ENCODE measurements at regions not wholly inside any gene's neighbourhood (a gene's known extent, or its start where the extent isn't known, plus 50 kb on each side); places are given as distances from the start of the nearest gene placed in this dataset.

DNA sequence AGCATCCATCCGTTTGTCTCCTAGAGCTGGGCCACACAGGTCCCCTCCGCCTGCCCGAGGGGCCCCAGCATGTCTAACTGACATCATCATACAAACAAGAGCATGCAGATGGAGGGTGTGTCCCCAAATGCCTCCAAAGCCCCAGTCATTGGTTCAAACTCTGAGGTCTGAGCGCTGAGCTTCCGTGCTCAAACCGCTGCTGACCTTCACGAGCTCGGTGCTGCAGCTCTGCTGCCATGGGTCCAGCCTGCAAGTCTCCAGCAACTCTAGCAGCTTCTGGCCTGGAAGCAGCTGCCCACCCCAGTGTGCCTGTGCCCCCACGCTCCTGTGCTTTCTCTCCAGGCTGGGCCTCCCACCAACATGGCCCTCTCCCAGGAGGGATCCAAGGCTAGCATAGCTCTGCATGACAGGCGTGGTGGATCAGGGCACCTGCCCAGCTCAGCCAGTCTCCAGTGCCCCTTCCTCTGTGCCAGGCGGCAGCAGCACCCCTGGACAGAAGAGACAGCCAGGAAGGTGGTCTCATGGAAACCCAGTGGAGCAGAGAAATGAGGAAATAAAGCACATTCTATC, 131.6 kb upstream of the PMEPA1 start:
- intact Hi-C loops (cut with micrococcal nuclease): no loop called here
- H3K9me3 ChIP-seq (ENCODE audit: control insufficient read depth, insufficient read depth, low read length): no peaks in the 10 kb centered on the region
- H3K27me3 ChIP-seq (ENCODE audit: control insufficient read depth, insufficient read depth, low read length): no peaks in the 10 kb centered on the region
- H3K36me3 ChIP-seq (ENCODE audit: control insufficient read depth, insufficient read depth, low read length): no peaks in the 10 kb centered on the region
- H3K27ac ChIP-seq (ENCODE audit: low read length): no peak overlapping the region
- H3K4me3 ChIP-seq (ENCODE audit: low read length): no peak overlapping the region
- H3K36me3 Mint-ChIP-seq: no peaks in the 10 kb centered on the region
- peaks cover 4 to 6% of the 10 kb centered on the region in 2 donors for H3K27me3 Mint-ChIP-seq (ENCODE audit: low read depth in 2 of 2)
- H3K4me1 Mint-ChIP-seq: no peaks in the 10 kb centered on the region
- ATAC-seq: no peak
- no peak overlapping the region for H3K27ac Mint-ChIP-seq
- DNase-seq: no peak
- H3K9me3 Mint-ChIP-seq: no peaks in the 10 kb centered on the region
- 84% methylated on average over 11 of the region's 11 CpGs for WGBS (ENCODE audit: insufficient coverage)
- H3K4me1 ChIP-seq (ENCODE audit: control insufficient read depth, insufficient read depth, low read length): no peaks in the 10 kb centered on the region
- H3K4me3 Mint-ChIP-seq: no peak overlapping the region
- no peak for TF ChIP-seq CTCF (IDR thresholded peaks at IDR 0.05)

GRCh38 chr20:57840504-57841296, 130.9 kb upstream of the PMEPA1 start:
- ATAC-seq (no peak), DNase-seq (no peak)
- no peaks in the 10 kb centered on the region for H3K36me3 ChIP-seq (ENCODE audit: control insufficient read depth, insufficient read depth, low read length)
- no peaks in the 10 kb centered on the region for H3K9me3 ChIP-seq (ENCODE audit: control insufficient read depth, insufficient read depth, low read length)
- 90% methylated on average over 19 of the region's 19 CpGs for WGBS (ENCODE audit: insufficient coverage)
- Mint-ChIP-seq H3K9me3 (no peaks in the 10 kb centered on the region), H3K27ac (no peak overlapping the region), H3K4me1 (no peaks in the 10 kb centered on the region), H3K36me3 (no peaks in the 10 kb centered on the region), H3K4me3 (no peak overlapping the region), H3K27me3 (ENCODE audit: low read depth in 2 of 2) (peaks cover 4 to 6% of the 10 kb centered on the region in 2 donors)
- no peak overlapping the region for H3K4me3 ChIP-seq (ENCODE audit: low read length)
- H3K27ac ChIP-seq (ENCODE audit: low read length): no peak overlapping the region
- intact Hi-C loops (cut with micrococcal nuclease): no loop called here
- no peak for TF ChIP-seq CTCF (IDR thresholded peaks at IDR 0.05)
- H3K4me1 ChIP-seq (ENCODE audit: control insufficient read depth, insufficient read depth, low read length): no peaks in the 10 kb centered on the region
- no peaks in the 10 kb centered on the region for H3K27me3 ChIP-seq (ENCODE audit: control insufficient read depth, insufficient read depth, low read length)

DNA sequence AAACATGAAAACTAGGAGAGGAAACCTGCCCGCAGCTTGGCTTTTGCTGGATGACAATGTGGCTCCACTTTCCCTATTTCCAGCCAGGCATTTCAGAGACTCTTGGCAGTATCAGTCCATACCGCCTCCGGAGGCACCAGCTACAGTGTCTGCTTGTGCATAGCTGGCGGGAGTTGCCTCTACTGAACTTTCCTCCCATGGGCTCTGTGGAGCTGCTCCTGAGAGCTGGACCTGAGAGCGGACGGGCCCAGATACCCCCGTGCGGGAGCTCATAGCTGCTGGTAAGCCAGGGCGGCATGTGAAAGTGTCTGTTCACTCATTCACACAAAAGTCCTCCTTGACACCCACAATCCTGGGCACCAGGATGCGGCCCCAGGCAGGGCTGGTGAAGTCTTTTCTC, 130.3 kb upstream of the PMEPA1 start:
- Histone ChIP-seq H3K36me3 (ENCODE audit: control insufficient read depth, insufficient read depth, low read length) (no peaks in the 10 kb centered on the region), H3K4me3 (ENCODE audit: low read length) (no peak overlapping the region), H3K4me1 (ENCODE audit: control insufficient read depth, insufficient read depth, low read length) (no peaks in the 10 kb centered on the region), H3K27ac (ENCODE audit: low read length) (no peak overlapping the region), H3K9me3 (ENCODE audit: control insufficient read depth, insufficient read depth, low read length) (no peaks in the 10 kb centered on the region), H3K27me3 (ENCODE audit: control insufficient read depth, insufficient read depth, low read length) (no peaks in the 10 kb centered on the region)
- no peak for DNase-seq
- Mint-ChIP-seq H3K36me3 (no peaks in the 10 kb centered on the region), H3K4me1 (no peaks in the 10 kb centered on the region), H3K9me3 (no peaks in the 10 kb centered on the region), H3K4me3 (no peak overlapping the region), H3K27me3 (ENCODE audit: low read depth in 2 of 2) (peaks cover 0 to 4% of the 10 kb centered on the region in 2 donors), H3K27ac (no peak overlapping the region)
- intact Hi-C loops (cut with micrococcal nuclease): no loop called here
- 91% methylated on average over 10 of the region's 10 CpGs for WGBS (ENCODE audit: insufficient coverage)
- TF ChIP-seq CTCF (IDR thresholded peaks at IDR 0.05): no peak
- ATAC-seq: no peak

Data from natural killer cell (primary cell).